Panc1 (cell line): ENCODE measurements at regions not wholly inside any gene's neighbourhood (a gene's known extent, or its start where the extent isn't known, plus 50 kb on each side); places are given as distances from the start of the nearest gene placed in this dataset.

Experiments
- CTCF ChIP-seq: fragments of 450-650 bp; IDR thresholded peaks from 2 replicates; pipeline ENCODE4 v1.5.1; 2017; ENCODE audit warnings: mild to moderate bottlenecking
- TCF7L2 ChIP-seq: IDR thresholded peaks from 2 replicates; pipeline ENCODE4 v1.6.1; 2011; ENCODE audit warnings: mild to moderate bottlenecking, low read depth, low read length, inconsistent platforms

- TF ChIP-seq CTCF (no peak), TCF7L2 (no peak)
Observed at GRCh38 chr20:47981222-47981621, 195.9 kb upstream of the SULF2 start.
